Right lobe of liver (tissue), 6 donors: ENCODE measurements at regions not wholly inside any gene's neighbourhood (a gene's known extent, or its start where the extent isn't known, plus 50 kb on each side); places are given as distances from the start of the nearest gene placed in this dataset.

Experiments used
- ATAC-seq, 4 donors: fragments of 200-7000 bp; cut with Tn5 transposase; one replicate each; pipeline ENCODE4 v1.9.1; 2020; ENCODE audit warnings: mild to moderate bottlenecking in 4 of 4, moderate library complexity in 4 of 4
- DNase-seq, 3 donors: peaks; one replicate each; pipeline ENCODE4 v3.0.0-alpha.2; 2020
- H3K27ac ChIP-seq, 3 donors: fragments of 200-600 bp; one replicate each; pipeline ENCODE4 v1.8.0; 2022
- H3K27me3 ChIP-seq, 2 donors: fragments of 200-600 bp; one replicate each; pipeline ENCODE4 v1.8.0; 2022
- H3K36me3 ChIP-seq, 4 donors: fragments of 200-600 bp; sonication (generic) in 1 of 4; one replicate each; pipeline versions ENCODE4 v1.5.1 to v1.8.0; 2017 to 2022; ENCODE audit warnings: control low read depth in 1 of 4
- H3K4me1 ChIP-seq, 4 donors: fragments of 200-600 bp; sonication (generic) in 1 of 4; one replicate each; pipeline versions ENCODE4 v1.5.1 to v1.8.0; 2017 to 2022; ENCODE audit warnings: control low read depth in 1 of 4
- H3K4me3 ChIP-seq, 3 donors: fragments of 200-600 bp; one replicate each; pipeline ENCODE4 v1.8.0; 2022
- H3K9me3 ChIP-seq, 4 donors: fragments of 200-600 bp; sonication (generic) in 1 of 4; one replicate each; pipeline versions ENCODE4 v1.5.1 to v1.8.0; 2017 to 2022; ENCODE audit warnings: control low read depth in 1 of 4
- CTCF ChIP-seq, 4 donors: fragments of 200-600 bp in 3 of 4; fragments of 450-650 bp in 1 of 4; IDR thresholded peaks; one replicate each; pipeline versions ENCODE4 v1.5.1 to v1.8.0; 2016 to 2022; ENCODE audit warnings: antibody characterized with exemption in 4 of 4, mild to moderate bottlenecking in 2 of 4
- POLR2A ChIP-seq: fragments of 450-650 bp; IDR thresholded peaks from one replicate; pipeline ENCODE4 v1.6.1; 2017; ENCODE audit warnings: antibody characterized with exemption, mild to moderate bottlenecking
- WGBS: methylation state at CpG from one replicate; pipeline ENCODE4 v1.1.6; 2018; ENCODE audit warnings: low coverage, low lambda C conversion rate; ENCODE audit not compliant: insufficient coverage; ENCODE audit errors: missing lambda C conversion rate; 5-methylcytosine and 5-hydroxymethylcytosine counted together
- intact Hi-C, 2 donors: fragments of 100-400 bp; cut with DNase I; formaldehyde crosslinking; loops; one replicate each; pipeline versions ENCODE4 v1.11.2 to v1.14.1; 2022
- donor health status: DM: no; HTN: yes; CAD: no.
- donor health status: DM: no; HTN: no; CAD: no.
- donor health status: DM: no; HTN: no; CAD: no.
- donor health status: DM: no; HTN: yes; CAD: no.
- donor health status: DM: no; HTN: yes; CAD: no.

GRCh38 chr20:17878069-17878911 is 90.3 kb downstream of the SNX5 start:
- intact Hi-C loops: no loop called here

GRCh38 chr20:17875981-17876385 is 92.6 kb downstream of the SNX5 start:
- WGBS: 26% methylated on average over 2 of the region's 10 CpGs
- peak; percentile 1 to 13 (median 5) for ATAC-seq

More at GRCh38 chr20:17878069-17878911, 90.3 kb downstream of the SNX5 start:
- peak overlapping the region in 2 of 3 donors; percentile 7 to 55 for H3K27ac ChIP-seq
- ATAC-seq (peak in 3 of 4 donors; percentile 5 to 19 (median 11)), DNase-seq (no peak)
- H3K27me3 ChIP-seq: no peaks in the 10 kb centered on the region
- no peaks in the 10 kb centered on the region for H3K9me3 ChIP-seq
- no peak overlapping the region for H3K4me3 ChIP-seq
- TF ChIP-seq POLR2A (no peak), CTCF (IDR thresholded peaks at IDR 0.05) (no peak)
- WGBS: 47% methylated on average over 18 of the region's 18 CpGs
- H3K36me3 ChIP-seq: no peaks in the 10 kb centered on the region
- peaks cover 0 to 55% (median 29%) of the 10 kb centered on the region in 4 donors for H3K4me1 ChIP-seq

GRCh38 chr20:17875106-17875980 is 93.3 kb downstream of the SNX5 start:
- Histone ChIP-seq H3K9me3 (no peaks in the 10 kb centered on the region), H3K27me3 (no peaks in the 10 kb centered on the region), H3K4me3 (no peak overlapping the region), H3K36me3 (no peaks in the 10 kb centered on the region), H3K4me1 (peaks cover 0 to 58% (median 31%) of the 10 kb centered on the region in 4 donors), H3K27ac (peak overlapping the region; percentile 65 to 94 (median 76))
- no peak for TF ChIP-seq CTCF (IDR thresholded peaks at IDR 0.05)
- peak; percentile 18 for TF ChIP-seq POLR2A
- peak; percentile 93 to 98 (median 95) for DNase-seq
- ATAC-seq: peak; percentile 72 to 83 (median 78)
- 23% methylated on average over 8 of the region's 15 CpGs for WGBS
- intact Hi-C loops: no loop called here

More at GRCh38 chr20:17875981-17876385, 92.6 kb downstream of the SNX5 start:
- no peak for DNase-seq
- no peaks in the 10 kb centered on the region for H3K27me3 ChIP-seq
- peaks cover 0 to 58% (median 31%) of the 10 kb centered on the region in 4 donors for H3K4me1 ChIP-seq
- no peaks in the 10 kb centered on the region for H3K9me3 ChIP-seq
- H3K27ac ChIP-seq: peak overlapping the region; percentile 65 to 94 (median 76)
- H3K4me3 ChIP-seq: no peak overlapping the region
- TF ChIP-seq POLR2A (no peak), CTCF (IDR thresholded peaks at IDR 0.05) (no peak)
- intact Hi-C loops: no loop called here
- H3K36me3 ChIP-seq: no peaks in the 10 kb centered on the region

GRCh38 chr20:17874271-17875105 is 94.1 kb downstream of the SNX5 start:
- Histone ChIP-seq H3K4me1 (peaks cover 0 to 58% (median 31%) of the 10 kb centered on the region in 4 donors), H3K4me3 (no peak overlapping the region), H3K27me3 (no peaks in the 10 kb centered on the region), H3K9me3 (no peaks in the 10 kb centered on the region), H3K27ac (peak overlapping the region; percentile 25 to 94 (median 54)), H3K36me3 (no peaks in the 10 kb centered on the region)
- peak in 2 of 4 donors; percentile 42 to 49 for ATAC-seq
- intact Hi-C loops: no loop called here
- WGBS: 9% methylated on average over 6 of the region's 7 CpGs
- DNase-seq: no peak
- TF ChIP-seq CTCF (IDR thresholded peaks at IDR 0.05): no peak
- TF ChIP-seq POLR2A: no peak
